A673 (cell line): ENCODE measurements at regions not wholly inside any gene's neighbourhood (a gene's known extent, or its start where the extent isn't known, plus 50 kb on each side); places are given as distances from the start of the nearest gene placed in this dataset.
"Not testable (repeated sequence)": the region's sequence is repeated elsewhere in the genome, so short reads cannot be mapped to it uniquely, and the experiment has no call there.

Experiments
- CTCF ChIP-seq: fragments of 300-800, 200-600 bp; sonication (generic); conservative IDR thresholded peaks from 2 replicates; pipeline ENCODE4 v1.5.1; 2017; ENCODE audit warnings: low read depth, mild to moderate bottlenecking, antibody characterized with exemption, low read length, moderate library complexity, mixed read lengths
- EZH2 ChIP-seq: fragments of 200-600 bp; sonication (generic); IDR thresholded peaks from 2 replicates; pipeline ENCODE4 v1.6.1; 2017; ENCODE audit warnings: borderline replicate concordance, low read depth, mild to moderate bottlenecking, mixed read lengths, antibody characterized with exemption, low read length; ENCODE audit not compliant: poor library complexity, severe bottlenecking

GRCh38 chr5:28928327-28928790 is 1890.0 kb upstream of the CDH9 start:
- TF ChIP-seq CTCF, EZH2: not testable (repeated sequence)
